RWPE2 (cell line): ENCODE measurements at regions not wholly inside any gene's neighbourhood (a gene's known extent, or its start where the extent isn't known, plus 50 kb on each side); places are given as distances from the start of the nearest gene placed in this dataset.

Source experiments
- ATAC-seq: fragments of 200-7000 bp; cut with Tn5 transposase; 3 replicates; pipeline ENCODE4 v1.9.1; 2021; ENCODE audit warnings: low read depth
- DNase-seq: peaks from one replicate; pipeline ENCODE4 v3.0.0-alpha.2; 2020; ENCODE audit warnings: low spot score
- H3K27ac ChIP-seq: fragments of 450-650 bp; 2 replicates; pipeline ENCODE4 v1.5.1; 2017; ENCODE audit warnings: mild to moderate bottlenecking; ENCODE audit not compliant: poor library complexity, severe bottlenecking
- H3K27me3 ChIP-seq: fragments of 250-450 bp; sonication (Bioruptor Pico); 2 replicates; pipeline ENCODE4 v1.5.1; 2021; ENCODE audit warnings: mild to moderate bottlenecking, moderate library complexity; ENCODE audit not compliant: insufficient read depth, poor library complexity, severe bottlenecking
- H3K36me3 ChIP-seq: fragments of 250-450 bp; sonication (Bioruptor Pico); 2 replicates; pipeline ENCODE4 v1.5.1; 2020; ENCODE audit warnings: low read depth, mild to moderate bottlenecking, moderate library complexity
- H3K4me1 ChIP-seq: fragments of 250-450 bp; sonication (Bioruptor Pico); 2 replicates; pipeline ENCODE4 v1.5.1; 2021; ENCODE audit warnings: mild to moderate bottlenecking, moderate library complexity; ENCODE audit not compliant: insufficient read depth, poor library complexity, severe bottlenecking
- H3K4me3 ChIP-seq: fragments of 250-450 bp; sonication (Bioruptor Pico); 2 replicates; pipeline ENCODE4 v1.5.1; 2021; ENCODE audit warnings: mild to moderate bottlenecking, moderate library complexity; ENCODE audit not compliant: severe bottlenecking
- H3K9me3 ChIP-seq: fragments of 250-450 bp; sonication (Bioruptor Pico); 2 replicates; pipeline ENCODE4 v1.5.1; 2021; ENCODE audit warnings: mild to moderate bottlenecking, moderate library complexity; ENCODE audit not compliant: severe bottlenecking
- TF ChIP-seq, protein P1 (sequence below): fragments of 450-650 bp; IDR thresholded peaks from one replicate; pipeline ENCODE4 v1.5.1; 2017; ENCODE audit warnings: mild to moderate bottlenecking, moderate library complexity; ENCODE audit not compliant: poor library complexity, severe bottlenecking

DNA sequence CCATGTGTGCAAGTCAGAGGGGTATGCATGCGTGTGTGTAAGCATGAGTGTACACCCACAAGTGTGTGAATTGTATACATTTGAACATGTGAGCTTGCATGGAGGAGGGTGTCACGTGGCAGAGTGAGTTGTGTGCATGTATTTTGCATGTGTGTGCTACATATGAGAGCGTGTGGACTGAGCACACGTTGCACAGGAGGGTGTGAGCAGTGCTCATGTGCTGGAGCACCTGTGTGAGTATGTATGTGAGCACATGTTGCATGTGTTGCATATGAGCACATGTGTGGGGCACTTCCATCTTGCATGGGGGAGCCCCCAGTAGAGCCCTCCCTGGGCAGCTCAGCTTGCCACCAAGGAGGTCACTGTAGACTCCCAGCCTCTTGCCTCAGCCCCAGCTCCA, 180.2 kb upstream of the MYL2 start:
- no peak overlapping the region for H3K27ac ChIP-seq
- no peak overlapping the region for H3K4me3 ChIP-seq
- no peak for DNase-seq
- H3K36me3 ChIP-seq = no peaks in the 10 kb centered on the region
- no peaks in the 10 kb centered on the region for H3K27me3 ChIP-seq
- TF ChIP-seq, protein P1, sequence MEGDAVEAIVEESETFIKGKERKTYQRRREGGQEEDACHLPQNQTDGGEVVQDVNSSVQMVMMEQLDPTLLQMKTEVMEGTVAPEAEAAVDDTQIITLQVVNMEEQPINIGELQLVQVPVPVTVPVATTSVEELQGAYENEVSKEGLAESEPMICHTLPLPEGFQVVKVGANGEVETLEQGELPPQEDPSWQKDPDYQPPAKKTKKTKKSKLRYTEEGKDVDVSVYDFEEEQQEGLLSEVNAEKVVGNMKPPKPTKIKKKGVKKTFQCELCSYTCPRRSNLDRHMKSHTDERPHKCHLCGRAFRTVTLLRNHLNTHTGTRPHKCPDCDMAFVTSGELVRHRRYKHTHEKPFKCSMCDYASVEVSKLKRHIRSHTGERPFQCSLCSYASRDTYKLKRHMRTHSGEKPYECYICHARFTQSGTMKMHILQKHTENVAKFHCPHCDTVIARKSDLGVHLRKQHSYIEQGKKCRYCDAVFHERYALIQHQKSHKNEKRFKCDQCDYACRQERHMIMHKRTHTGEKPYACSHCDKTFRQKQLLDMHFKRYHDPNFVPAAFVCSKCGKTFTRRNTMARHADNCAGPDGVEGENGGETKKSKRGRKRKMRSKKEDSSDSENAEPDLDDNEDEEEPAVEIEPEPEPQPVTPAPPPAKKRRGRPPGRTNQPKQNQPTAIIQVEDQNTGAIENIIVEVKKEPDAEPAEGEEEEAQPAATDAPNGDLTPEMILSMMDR = no peak
- ATAC-seq = no peak
- H3K9me3 ChIP-seq = no peaks in the 10 kb centered on the region
- peaks cover 13% of the 10 kb centered on the region for H3K4me1 ChIP-seq

DNA sequence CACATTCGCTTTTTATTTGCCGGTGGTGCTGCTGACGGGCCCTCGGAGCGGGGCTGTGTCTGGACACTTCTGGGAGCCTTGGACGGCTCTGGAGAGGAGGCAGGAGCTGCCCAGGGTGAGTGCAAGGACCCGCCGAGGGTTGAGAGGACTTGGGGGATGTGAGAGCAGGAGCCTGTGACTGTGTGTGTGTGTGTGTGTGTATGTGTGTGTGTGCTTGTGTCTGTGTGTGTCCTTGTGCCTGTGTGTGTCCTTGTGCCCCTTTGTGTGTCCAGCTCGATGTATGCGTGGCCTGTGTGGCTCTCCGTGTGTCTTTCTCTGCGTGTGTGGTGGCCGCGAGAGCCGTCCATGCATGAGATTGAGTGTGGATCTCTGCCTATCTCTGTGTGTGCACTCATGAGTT, 179.6 kb upstream of the MYL2 start:
- no peak overlapping the region for H3K27ac ChIP-seq
- no peak for DNase-seq
- no peak overlapping the region for H3K4me3 ChIP-seq
- ATAC-seq = no peak
- H3K27me3 ChIP-seq = no peaks in the 10 kb centered on the region
- H3K4me1 ChIP-seq = peaks cover 13% of the 10 kb centered on the region
- H3K9me3 ChIP-seq = no peaks in the 10 kb centered on the region
- TF ChIP-seq, protein P1 = no peak
- H3K36me3 ChIP-seq = no peaks in the 10 kb centered on the region

DNA sequence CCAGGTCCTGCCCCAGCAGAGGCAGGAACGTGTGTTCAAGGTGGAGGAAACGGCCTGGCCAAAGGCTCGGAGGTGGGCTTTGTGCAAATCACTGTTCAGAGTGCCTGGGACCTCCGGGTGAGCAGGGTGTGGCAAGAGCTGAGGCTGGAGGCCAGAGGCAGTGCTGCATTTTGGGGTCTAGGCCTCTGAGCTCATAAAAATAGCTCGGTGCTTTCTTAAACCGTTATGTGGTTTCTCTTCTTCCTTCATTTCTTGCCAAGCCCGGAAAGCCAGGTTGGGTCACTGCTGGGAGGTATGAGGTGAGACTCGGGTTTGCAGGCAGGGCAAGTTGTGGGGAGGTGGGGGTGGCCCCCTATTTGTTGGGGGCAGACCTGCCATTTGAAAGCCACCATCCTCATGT, 178.8 kb upstream of the MYL2 start:
- TF ChIP-seq, protein P1 = no peak
- ATAC-seq = no peak
- Histone ChIP-seq H3K36me3 (no peaks in the 10 kb centered on the region; the same call in 1 of the 2 replicates), H3K4me3 (no peak overlapping the region), H3K9me3 (no peaks in the 10 kb centered on the region), H3K4me1 (peaks cover 13% of the 10 kb centered on the region), H3K27ac (no peak overlapping the region), H3K27me3 (no peaks in the 10 kb centered on the region)
- no peak for DNase-seq

DNA sequence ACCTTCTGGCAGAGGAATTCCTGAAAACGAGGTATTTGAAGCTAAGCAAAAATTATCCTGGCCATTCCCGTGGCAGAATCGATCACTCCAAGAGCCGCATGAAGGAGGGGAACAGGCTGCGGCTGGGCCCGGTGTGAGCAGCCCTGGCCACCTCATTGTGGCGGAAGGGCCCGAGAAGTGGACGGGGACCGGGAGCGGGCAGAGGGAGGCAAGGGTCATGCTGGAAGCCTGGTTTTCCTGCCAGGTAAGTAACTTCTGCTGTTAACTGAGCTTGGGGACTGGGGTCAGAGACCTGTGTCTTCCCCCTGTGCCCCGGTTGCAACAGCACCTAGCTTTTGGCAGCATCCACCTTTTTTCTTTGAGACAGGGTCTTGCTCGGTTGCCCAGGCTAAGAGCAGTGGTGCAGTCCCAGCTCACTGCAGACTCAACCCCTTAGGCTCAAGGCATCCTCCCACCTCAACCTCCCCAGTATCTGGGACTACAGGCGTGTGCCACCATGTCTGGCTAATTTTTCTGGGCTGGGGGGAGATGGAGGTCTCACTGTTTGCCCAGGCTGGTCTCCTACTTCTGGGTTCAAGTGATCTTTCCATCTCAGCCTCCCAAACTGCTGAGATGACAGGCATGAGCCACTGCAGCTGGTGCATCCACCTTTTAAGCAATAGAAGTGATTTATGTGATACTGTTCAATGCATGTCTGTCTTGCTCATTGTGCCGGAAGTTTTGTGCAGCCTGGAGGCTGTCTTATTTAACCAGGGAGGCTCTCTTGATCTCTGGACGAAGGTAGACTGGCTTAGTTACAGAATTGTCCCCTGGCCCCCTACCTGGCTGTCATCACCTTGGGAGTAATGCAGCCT, 174.0 kb upstream of the MYL2 start:
- Histone ChIP-seq H3K27ac (no peak overlapping the region), H3K4me3 (no peak overlapping the region), H3K27me3 (no peaks in the 10 kb centered on the region), H3K36me3 (no peaks in the 10 kb centered on the region; the same call in 1 of the 2 replicates), H3K4me1 (no peaks in the 10 kb centered on the region), H3K9me3 (no peaks in the 10 kb centered on the region)
- ATAC-seq (no peak), DNase-seq (no peak)
- TF ChIP-seq, protein P1 = no peak
